ENCODE measurements at regions not wholly inside any gene's neighbourhood (a gene's known extent, or its start where the extent isn't known, plus 50 kb on each side); places are given as distances from the start of the nearest gene placed in this dataset.

- DNase-seq (ENCODE audit: insufficient read length, low spot score): no peak
- FAIRE-seq: no peak
Measured at GRCh38 chr16:80427795-80428194, 113.0 kb upstream of the DYNLRB2 start.

- DNase-seq (ENCODE audit: insufficient read length, low spot score) (no peak), FAIRE-seq (no peak)
Measured at GRCh38 chr16:80418517-80419355, 122.1 kb upstream of the DYNLRB2 start.

- DNase-seq (ENCODE audit: insufficient read length, low spot score): no peak
- FAIRE-seq: no peak
Measured at GRCh38 chr16:80417706-80418271, 123.0 kb upstream of the DYNLRB2 start.

GRCh38 chr16:80408014-80408413 lies 132.8 kb upstream of the DYNLRB2 start:
- FAIRE-seq: no peak
- DNase-seq (ENCODE audit: insufficient read length, low spot score): no peak

GRCh38 chr16:80407265-80407987 lies 133.4 kb upstream of the DYNLRB2 start:
- DNase-seq (ENCODE audit: insufficient read length, low spot score) (no peak), FAIRE-seq (no peak)

- no peak for FAIRE-seq
Measured at GRCh38 chr16:80404847-80405246, 135.9 kb upstream of the DYNLRB2 start.

GRCh38 chr16:80403894-80404293 lies 136.9 kb upstream of the DYNLRB2 start:
- DNase-seq (ENCODE audit: insufficient read length, low spot score): no peak
- no peak for FAIRE-seq

More at GRCh38 chr16:80404847-80405246, 135.9 kb upstream of the DYNLRB2 start:
- no peak for DNase-seq (ENCODE audit: insufficient read length, low spot score)

GRCh38 chr16:80390871-80391489 lies 149.8 kb upstream of the DYNLRB2 start:
- FAIRE-seq (no peak), DNase-seq (ENCODE audit: insufficient read length, low spot score) (no peak)

GRCh38 chr16:80390046-80390445 lies 150.7 kb upstream of the DYNLRB2 start:
- FAIRE-seq (no peak), DNase-seq (ENCODE audit: insufficient read length, low spot score) (no peak)

- FAIRE-seq (no peak), DNase-seq (ENCODE audit: insufficient read length, low spot score) (no peak)
Measured at GRCh38 chr16:80389338-80389737, 151.5 kb upstream of the DYNLRB2 start.

GRCh38 chr16:80387318-80387921 lies 153.4 kb upstream of the DYNLRB2 start:
- DNase-seq (ENCODE audit: insufficient read length, low spot score) (no peak), FAIRE-seq (no peak)

- FAIRE-seq (no peak), DNase-seq (ENCODE audit: insufficient read length, low spot score) (no peak)
Measured at GRCh38 chr16:80384862-80385261, 155.9 kb upstream of the DYNLRB2 start.

GRCh38 chr16:80380514-80380913 lies 160.3 kb upstream of the DYNLRB2 start:
- FAIRE-seq: no peak
- no peak for DNase-seq (ENCODE audit: insufficient read length, low spot score)

GRCh38 chr16:80377096-80377956 lies 163.5 kb upstream of the DYNLRB2 start:
- FAIRE-seq (no peak), DNase-seq (ENCODE audit: insufficient read length, low spot score) (no peak)

GRCh38 chr16:80375973-80376372 lies 164.8 kb upstream of the DYNLRB2 start:
- no peak for DNase-seq (ENCODE audit: insufficient read length, low spot score)
- no peak for FAIRE-seq

GRCh38 chr16:80375513-80375912 lies 165.3 kb upstream of the DYNLRB2 start:
- DNase-seq (ENCODE audit: insufficient read length, low spot score): no peak
- no peak for FAIRE-seq

GRCh38 chr16:80372341-80372740 lies 168.5 kb upstream of the DYNLRB2 start:
- FAIRE-seq (no peak), DNase-seq (ENCODE audit: insufficient read length, low spot score) (no peak)

- FAIRE-seq: no peak
- no peak for DNase-seq (ENCODE audit: insufficient read length, low spot score)
Measured at GRCh38 chr16:80369138-80369958, 171.4 kb upstream of the DYNLRB2 start.

GRCh38 chr16:80367037-80367658 lies 173.6 kb upstream of the DYNLRB2 start:
- no peak for FAIRE-seq
- no peak for DNase-seq (ENCODE audit: insufficient read length, low spot score)
